GM06990 (cell line): ENCODE measurements at regions not wholly inside any gene's neighbourhood (a gene's known extent, or its start where the extent isn't known, plus 50 kb on each side); places are given as distances from the start of the nearest gene placed in this dataset.

Experiments used
- DNase-seq: peaks from one replicate; pipeline ENCODE4 v3.0.0-alpha.2; 2011; ENCODE audit not compliant: insufficient read length; ENCODE audit errors: extremely low read depth
- H3K27me3 ChIP-seq: replicated peaks from 2 replicates; pipeline ENCODE4 v1.6.0; 2011; ENCODE audit warnings: low read length; ENCODE audit not compliant: control insufficient read depth, insufficient read depth
- H3K36me3 ChIP-seq: 2 replicates; pipeline ENCODE4 v1.5.1; 2011; ENCODE audit warnings: low read length; ENCODE audit not compliant: control insufficient read depth, insufficient read depth
- H3K4me3 ChIP-seq: replicated peaks from 2 replicates; pipeline ENCODE4 v1.5.1; 2011; ENCODE audit warnings: low read depth, mild to moderate bottlenecking, control low read depth, low read length
- TF ChIP-seq, protein P1 (sequence below): IDR thresholded peaks from 2 replicates; pipeline ENCODE4 v1.5.1; 2011; ENCODE audit warnings: low read length, control low read depth, mild to moderate bottlenecking, inconsistent platforms; ENCODE audit not compliant: insufficient read depth, poor library complexity, severe bottlenecking

DNA sequence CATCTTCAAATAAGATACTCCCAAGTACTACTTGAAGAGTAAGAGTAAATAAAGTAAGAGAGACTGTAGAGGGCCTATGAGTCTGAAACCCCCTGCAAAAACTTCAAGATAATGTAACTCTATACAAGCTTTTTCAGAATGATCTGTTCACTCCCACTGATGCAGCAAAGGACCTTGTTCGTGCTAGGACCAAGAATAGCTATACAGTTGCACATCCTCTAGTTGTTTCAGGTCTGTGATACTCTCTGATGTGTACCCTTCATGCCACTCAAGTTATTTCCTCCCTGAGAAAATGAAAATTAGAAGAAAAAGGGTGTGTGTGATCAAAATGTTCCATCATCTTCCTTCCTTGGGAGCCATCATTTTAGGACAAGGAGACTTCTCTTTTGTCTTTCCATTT, 204.4 kb downstream of the ALX1 start:
- Histone ChIP-seq H3K4me3 (no peak overlapping the region), H3K36me3 (no peaks in the 10 kb centered on the region), H3K27me3 (no peaks in the 10 kb centered on the region)
- DNase-seq = no peak
- TF ChIP-seq, protein P1, sequence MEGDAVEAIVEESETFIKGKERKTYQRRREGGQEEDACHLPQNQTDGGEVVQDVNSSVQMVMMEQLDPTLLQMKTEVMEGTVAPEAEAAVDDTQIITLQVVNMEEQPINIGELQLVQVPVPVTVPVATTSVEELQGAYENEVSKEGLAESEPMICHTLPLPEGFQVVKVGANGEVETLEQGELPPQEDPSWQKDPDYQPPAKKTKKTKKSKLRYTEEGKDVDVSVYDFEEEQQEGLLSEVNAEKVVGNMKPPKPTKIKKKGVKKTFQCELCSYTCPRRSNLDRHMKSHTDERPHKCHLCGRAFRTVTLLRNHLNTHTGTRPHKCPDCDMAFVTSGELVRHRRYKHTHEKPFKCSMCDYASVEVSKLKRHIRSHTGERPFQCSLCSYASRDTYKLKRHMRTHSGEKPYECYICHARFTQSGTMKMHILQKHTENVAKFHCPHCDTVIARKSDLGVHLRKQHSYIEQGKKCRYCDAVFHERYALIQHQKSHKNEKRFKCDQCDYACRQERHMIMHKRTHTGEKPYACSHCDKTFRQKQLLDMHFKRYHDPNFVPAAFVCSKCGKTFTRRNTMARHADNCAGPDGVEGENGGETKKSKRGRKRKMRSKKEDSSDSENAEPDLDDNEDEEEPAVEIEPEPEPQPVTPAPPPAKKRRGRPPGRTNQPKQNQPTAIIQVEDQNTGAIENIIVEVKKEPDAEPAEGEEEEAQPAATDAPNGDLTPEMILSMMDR = no peak

DNA sequence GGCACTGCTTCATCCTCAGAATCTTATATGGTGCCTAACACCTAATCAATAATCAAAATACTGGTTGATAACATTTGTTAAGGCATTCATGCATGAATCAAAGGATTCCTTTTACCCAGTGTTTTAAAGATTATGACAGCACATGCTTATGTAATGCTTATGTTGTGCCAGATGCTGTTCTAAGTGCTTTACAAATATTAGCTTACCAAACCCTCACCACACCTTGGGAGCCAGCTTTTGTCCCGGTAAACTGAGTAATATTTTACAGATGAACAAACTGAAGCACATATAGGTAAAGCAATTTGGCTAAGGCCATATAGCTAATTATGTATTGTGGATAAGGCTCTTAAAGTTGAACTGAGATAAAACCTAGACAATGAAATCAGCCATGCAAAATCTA, 209.2 kb downstream of the ALX1 start:
- Histone ChIP-seq H3K27me3 (no peaks in the 10 kb centered on the region), H3K4me3 (no peak overlapping the region), H3K36me3 (no peaks in the 10 kb centered on the region)
- TF ChIP-seq, protein P1 = no peak
- no peak for DNase-seq

DNA sequence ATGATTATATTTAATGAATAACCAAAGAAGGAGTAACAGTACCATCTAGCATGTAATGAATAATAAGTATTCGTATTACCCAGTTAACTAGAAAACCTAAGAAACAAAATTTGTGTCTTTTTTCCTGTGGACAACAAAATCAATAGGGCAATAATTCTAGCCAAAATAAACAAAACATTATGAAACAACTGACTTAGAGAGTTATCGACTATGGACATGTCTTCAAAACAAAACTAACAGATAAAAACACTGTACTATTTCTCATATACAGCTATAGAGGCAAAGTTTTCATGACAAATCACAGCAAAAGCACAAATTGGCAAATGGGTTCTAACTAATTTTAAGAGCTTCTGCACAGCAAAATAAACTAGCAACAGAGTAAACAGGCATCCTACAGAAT, 224.1 kb downstream of the ALX1 start:
- Histone ChIP-seq H3K27me3 (no peaks in the 10 kb centered on the region), H3K36me3 (no peaks in the 10 kb centered on the region), H3K4me3 (no peak overlapping the region)
- TF ChIP-seq, protein P1 = no peak
- DNase-seq = no peak

DNA sequence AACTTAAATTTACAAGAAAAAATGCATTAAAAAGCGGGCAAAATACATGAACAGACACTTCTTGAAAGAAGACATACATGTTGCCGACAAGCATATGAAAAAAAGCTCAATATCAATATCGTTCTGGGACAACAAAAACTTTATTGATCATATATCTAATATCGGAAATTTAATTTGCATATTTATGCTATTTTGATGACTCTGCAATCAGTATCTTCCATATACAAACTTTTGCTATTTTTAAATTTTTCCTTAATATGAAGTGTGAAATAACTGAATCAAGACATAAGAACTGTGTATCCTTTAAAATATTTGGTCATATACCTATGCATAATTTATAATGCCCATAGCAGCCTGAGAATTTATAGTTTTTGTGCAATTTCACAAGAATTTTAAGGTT, 224.6 kb downstream of the ALX1 start:
- Histone ChIP-seq H3K4me3 (no peak overlapping the region), H3K27me3 (no peaks in the 10 kb centered on the region), H3K36me3 (no peaks in the 10 kb centered on the region)
- no peak for DNase-seq
- TF ChIP-seq, protein P1 = no peak

- no peak for DNase-seq
- Histone ChIP-seq H3K27me3 (no peaks in the 10 kb centered on the region), H3K4me3 (no peak overlapping the region), H3K36me3 (no peaks in the 10 kb centered on the region)
- TF ChIP-seq, protein P1 = no peak
Measured at GRCh38 chr12:85507456-85507855, 227.4 kb downstream of the ALX1 start.
